GM10266 (cell line): ENCODE measurements at regions not wholly inside any gene's neighbourhood (a gene's known extent, or its start where the extent isn't known, plus 50 kb on each side); places are given as distances from the start of the nearest gene placed in this dataset.

Source experiments
- DNase-seq: peaks from one replicate; pipeline ENCODE4 v3.0.0; 2012; ENCODE audit errors: extremely low spot score
- TF ChIP-seq, protein P1 (sequence below): IDR thresholded peaks from 2 replicates; pipeline ENCODE4 v1.5.1; 2012; ENCODE audit warnings: mild to moderate bottlenecking, low read depth; ENCODE audit not compliant: control insufficient read depth, insufficient read depth; ENCODE audit errors: missing control alignments

DNA sequence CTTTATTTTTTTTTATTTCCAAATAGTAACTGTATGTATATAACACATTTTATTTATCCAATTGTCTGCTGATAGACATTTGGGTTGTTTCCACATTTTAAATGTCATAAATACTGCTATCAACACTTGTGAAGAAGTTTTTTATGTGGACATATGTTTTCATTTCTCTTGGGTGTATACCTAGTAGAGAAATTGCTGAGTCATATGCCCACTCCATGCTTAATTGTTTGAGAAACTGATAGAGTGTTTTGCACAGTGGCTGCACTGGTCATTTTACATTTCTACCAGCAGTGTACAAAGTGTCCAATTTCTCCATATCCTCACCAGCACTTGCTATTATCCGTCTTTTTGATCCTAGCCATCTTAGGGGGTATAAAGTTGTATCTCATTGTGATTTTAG, 567.8 kb downstream of the GBA3 start:
- no peak for DNase-seq
- TF ChIP-seq, protein P1, sequence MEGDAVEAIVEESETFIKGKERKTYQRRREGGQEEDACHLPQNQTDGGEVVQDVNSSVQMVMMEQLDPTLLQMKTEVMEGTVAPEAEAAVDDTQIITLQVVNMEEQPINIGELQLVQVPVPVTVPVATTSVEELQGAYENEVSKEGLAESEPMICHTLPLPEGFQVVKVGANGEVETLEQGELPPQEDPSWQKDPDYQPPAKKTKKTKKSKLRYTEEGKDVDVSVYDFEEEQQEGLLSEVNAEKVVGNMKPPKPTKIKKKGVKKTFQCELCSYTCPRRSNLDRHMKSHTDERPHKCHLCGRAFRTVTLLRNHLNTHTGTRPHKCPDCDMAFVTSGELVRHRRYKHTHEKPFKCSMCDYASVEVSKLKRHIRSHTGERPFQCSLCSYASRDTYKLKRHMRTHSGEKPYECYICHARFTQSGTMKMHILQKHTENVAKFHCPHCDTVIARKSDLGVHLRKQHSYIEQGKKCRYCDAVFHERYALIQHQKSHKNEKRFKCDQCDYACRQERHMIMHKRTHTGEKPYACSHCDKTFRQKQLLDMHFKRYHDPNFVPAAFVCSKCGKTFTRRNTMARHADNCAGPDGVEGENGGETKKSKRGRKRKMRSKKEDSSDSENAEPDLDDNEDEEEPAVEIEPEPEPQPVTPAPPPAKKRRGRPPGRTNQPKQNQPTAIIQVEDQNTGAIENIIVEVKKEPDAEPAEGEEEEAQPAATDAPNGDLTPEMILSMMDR = no peak

DNA sequence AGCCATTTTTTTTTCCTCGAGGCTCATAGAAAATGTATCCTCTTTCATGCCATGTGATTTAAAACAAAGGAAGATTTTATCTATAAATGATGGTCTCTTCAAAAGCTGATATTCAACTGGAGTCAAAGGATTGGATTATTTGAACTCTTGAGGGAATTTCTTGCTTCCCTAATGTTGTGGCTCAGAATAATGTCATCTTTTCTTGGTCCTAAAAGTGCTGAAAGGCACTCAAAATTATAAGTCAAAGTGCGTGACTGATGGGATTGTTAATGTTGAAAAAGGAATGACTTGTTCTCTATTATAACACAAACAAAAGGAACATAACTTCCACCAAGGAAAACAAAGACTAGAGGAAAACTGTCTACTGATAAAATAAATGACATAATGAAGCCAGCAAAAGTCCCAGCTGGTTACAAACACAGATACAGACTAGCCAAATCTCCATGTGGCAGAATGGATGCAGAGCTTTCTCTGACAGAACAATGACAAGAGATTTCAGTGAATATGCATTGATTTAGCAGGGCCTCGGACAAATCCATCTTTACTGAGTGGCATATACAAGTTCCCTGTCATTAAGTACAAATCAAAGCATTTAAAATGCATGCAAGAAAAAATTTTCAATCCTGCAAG, 552.6 kb downstream of the GBA3 start:
- TF ChIP-seq, protein P1 = no peak
- DNase-seq = no peak

DNA sequence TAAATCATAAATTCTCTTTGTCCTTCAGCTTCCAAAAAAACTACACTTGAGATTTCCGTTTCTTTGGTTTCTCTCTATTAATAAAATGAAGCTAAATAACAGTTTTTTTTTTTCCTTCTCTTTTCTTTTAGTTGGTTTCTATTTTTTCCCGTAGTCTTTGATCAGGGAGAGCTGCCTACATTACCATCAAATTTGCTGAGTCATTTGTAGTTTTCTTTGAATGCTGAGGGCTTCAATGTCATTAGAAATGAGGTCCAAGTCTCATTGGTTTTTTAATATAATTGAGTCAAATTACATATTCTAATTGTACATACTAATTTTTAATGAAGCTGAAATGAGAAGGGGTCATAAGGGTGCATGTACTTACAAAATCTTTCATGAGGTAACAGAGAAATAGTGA, 550.2 kb downstream of the GBA3 start:
- no peak for DNase-seq
- TF ChIP-seq, protein P1 = no peak

DNA sequence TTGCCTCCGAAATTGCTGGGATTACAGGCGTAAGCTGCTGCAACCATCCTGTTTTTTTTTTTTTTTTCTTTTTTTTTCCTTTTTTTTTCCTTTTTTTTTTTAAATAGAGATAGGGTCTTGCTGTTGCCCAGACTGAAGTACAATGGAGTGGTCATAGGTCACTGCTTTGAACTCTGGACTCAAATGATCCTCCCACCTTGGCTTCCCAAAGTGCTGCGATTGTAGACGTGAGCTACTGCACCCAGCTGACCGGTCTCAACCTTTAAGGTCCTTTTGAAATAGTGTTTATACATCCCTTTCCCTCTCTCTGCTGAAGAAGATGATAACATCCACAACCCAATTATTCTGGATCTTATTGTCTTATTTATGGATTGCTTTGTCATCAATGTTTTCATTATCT, 548.7 kb downstream of the GBA3 start:
- no peak for DNase-seq
- TF ChIP-seq, protein P1 = no peak

DNA sequence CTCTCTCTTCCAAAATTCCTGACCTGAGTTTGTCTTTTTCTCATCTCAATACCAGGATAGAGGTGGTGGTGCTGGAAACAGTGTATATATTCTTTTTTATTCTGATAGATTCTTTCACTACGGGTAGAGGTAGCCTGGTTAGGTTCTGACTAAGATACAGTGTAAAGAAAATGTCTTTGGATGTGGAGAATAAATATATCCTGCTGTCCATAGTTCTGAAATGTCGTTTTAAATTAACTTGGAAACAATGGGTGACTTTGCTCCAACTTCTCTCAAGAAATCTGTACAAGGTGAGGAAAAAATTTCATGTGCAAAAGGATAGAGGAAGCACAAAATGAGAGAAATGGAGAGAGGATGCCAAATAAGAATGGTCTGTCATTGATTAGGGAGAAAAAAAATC, 546.1 kb downstream of the GBA3 start:
- TF ChIP-seq, protein P1 = no peak
- no peak for DNase-seq

DNA sequence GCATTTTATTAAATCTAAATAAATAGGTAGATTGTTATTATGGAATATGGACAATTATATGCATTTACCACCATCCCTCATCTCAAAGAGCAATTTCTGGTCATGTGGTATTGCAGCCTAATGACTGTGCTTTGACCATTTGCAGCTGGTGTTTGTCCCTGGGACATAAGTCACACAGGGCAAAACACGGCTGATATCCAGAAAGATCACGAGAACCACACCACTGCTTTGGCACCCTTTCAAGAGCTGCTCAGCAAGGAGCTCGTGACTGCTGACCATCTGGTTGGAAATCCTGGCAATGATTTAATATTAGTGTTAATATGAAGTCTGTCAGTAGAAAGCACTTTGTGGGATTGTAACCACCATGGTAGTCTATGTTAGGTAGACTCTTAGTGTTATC, 545.0 kb downstream of the GBA3 start:
- TF ChIP-seq, protein P1 = no peak
- no peak for DNase-seq

DNA sequence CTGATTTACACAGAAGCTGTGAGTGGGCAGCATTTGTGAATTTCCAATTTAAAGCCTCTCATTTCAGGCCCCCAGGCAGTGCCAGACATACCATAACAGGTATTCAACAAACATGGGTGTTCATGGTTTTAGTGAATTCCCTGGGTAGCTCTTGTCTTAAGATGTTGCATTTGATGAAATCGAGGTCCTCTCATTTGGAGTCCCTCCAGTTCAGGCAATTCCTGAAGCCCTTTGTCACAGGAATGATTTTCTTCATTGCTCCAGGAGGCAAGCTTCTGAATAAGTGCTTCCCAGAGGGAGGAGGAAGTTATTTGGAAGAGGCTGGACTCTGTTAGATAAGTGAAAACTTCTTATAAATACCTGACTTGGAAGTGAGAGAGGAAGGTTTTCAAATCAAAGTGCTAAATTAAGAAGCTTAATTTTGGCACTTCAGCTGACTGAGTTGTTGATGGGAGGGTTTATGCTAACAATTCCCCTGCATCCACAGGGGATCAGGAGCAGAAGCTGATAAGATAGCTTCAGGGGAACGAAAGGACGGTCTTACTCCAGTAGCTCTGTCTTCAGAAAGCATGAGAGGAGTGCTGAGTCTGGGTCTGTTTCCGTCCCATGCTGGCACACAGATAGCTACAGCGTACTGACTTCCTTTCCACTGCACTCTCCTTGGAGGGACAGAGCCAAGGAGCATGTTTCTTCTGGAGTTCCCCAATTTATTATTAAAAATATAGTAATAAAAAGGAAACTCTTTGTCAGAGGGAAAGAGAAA, 543.1 kb downstream of the GBA3 start:
- TF ChIP-seq, protein P1 = no peak
- DNase-seq = no peak
